ENCODE measurements at regions not wholly inside any gene's neighbourhood (a gene's known extent, or its start where the extent isn't known, plus 50 kb on each side); places are given as distances from the start of the nearest gene placed in this dataset.

DNA sequence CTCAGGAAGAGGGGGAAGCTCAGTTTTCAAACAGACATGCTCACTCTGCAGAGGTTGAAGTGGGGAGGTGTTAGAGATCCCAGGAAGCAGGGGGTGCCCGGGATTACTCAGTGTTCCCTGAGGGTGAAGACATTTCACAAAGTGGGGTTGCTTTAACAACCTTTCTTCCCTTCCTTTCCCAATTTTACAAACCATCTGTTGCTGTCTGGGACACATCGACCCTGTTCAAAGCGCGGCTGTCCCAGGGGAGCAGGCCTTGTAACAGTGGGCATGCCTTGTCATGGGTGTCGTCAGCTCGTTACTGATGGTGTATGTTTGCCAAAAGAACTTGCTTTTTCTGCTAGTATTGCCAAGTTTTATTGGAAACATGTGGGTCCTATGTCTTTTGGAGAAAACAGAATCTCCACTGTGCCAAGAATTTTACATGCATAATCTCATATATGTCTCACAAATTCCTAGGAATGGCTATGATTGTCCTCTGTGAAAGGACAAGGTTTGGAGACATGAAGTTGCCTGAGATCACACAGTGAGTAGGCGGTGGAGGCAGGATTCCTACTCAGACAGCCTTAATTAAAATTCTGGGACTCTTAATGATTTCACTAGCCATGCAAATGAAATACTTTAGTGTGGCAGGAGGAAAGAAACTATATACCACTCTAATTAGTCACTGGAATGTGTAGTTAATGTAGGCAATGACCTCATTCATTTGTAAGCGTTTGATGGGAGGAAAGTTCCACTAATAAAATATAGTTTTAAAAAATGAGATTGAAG is 198.9 kb downstream of the NXNL2 start:
- Histone ChIP-seq H3K9ac (ENCODE audit: low read length in 3 of 3) (no peak overlapping the region), H3K9me3 (ENCODE audit: control insufficient read depth in 2 of 3, insufficient read depth in 1 of 3, low read length in 3 of 3) (no peaks in the 10 kb centered on the region), H3K4me3 (ENCODE audit: low read length in 3 of 3) (no peak overlapping the region), H3K27me3 (ENCODE audit: control insufficient read depth, insufficient read depth, low read length) (no peaks in the 10 kb centered on the region), H3K4me1 (ENCODE audit: control insufficient read depth in 2 of 3, insufficient read depth in 2 of 3, low read depth in 1 of 3, low read length in 3 of 3) (peaks cover 0 to 4% (median 0%) of the 10 kb centered on the region in 3 donors), H3K36me3 (ENCODE audit: control insufficient read depth in 2 of 3, insufficient read depth in 3 of 3, low read length in 3 of 3) (no peaks in the 10 kb centered on the region), H3K27ac (ENCODE audit: low read depth in 2 of 2, low read length in 2 of 2) (no peak overlapping the region)
- TF ChIP-seq, protein P1, sequence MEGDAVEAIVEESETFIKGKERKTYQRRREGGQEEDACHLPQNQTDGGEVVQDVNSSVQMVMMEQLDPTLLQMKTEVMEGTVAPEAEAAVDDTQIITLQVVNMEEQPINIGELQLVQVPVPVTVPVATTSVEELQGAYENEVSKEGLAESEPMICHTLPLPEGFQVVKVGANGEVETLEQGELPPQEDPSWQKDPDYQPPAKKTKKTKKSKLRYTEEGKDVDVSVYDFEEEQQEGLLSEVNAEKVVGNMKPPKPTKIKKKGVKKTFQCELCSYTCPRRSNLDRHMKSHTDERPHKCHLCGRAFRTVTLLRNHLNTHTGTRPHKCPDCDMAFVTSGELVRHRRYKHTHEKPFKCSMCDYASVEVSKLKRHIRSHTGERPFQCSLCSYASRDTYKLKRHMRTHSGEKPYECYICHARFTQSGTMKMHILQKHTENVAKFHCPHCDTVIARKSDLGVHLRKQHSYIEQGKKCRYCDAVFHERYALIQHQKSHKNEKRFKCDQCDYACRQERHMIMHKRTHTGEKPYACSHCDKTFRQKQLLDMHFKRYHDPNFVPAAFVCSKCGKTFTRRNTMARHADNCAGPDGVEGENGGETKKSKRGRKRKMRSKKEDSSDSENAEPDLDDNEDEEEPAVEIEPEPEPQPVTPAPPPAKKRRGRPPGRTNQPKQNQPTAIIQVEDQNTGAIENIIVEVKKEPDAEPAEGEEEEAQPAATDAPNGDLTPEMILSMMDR (IDR thresholded peaks at IDR 0.05; ENCODE audit: borderline replicate concordance, extremely low read depth, insufficient read depth), result no peak
- intact Hi-C loops (cut with DNase I), result no loop called here
- no peak for FAIRE-seq
- DNase-seq, result peak in 1 of 5 donors; percentile 86

DNA sequence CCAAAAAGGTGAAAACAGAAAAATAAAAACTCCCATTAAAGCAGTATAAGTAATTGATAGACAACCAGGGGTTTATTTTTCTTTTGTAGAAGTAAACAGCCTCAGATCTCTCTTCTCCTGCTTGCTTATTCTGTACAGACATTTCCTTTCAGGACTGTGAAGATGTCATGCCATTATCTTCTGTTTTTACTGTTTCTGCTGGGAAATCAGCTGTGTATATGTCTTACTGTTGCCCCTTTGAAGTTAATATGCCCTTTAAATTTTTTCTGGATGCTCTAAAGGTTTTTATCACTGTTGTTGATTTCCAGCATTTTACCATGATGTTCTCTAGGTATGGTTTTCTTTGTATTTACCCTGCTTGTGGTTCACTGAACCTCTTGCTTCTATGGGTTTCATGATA is 199.5 kb downstream of the NXNL2 start:
- DNase-seq (no peak), FAIRE-seq (no peak)

GRCh38 chr9:88736136-88736637 is 201.2 kb downstream of the NXNL2 start:
- Histone ChIP-seq H3K27me3 (ENCODE audit: control insufficient read depth, insufficient read depth, low read length) (no peaks in the 10 kb centered on the region), H3K4me1 (ENCODE audit: control insufficient read depth in 2 of 3, insufficient read depth in 2 of 3, low read depth in 1 of 3, low read length in 3 of 3) (peaks cover 0 to 7% (median 0%) of the 10 kb centered on the region in 3 donors), H3K9ac (ENCODE audit: low read length in 3 of 3) (no peak overlapping the region), H3K4me3 (ENCODE audit: low read length in 3 of 3) (no peak overlapping the region), H3K9me3 (ENCODE audit: control insufficient read depth in 2 of 3, insufficient read depth in 1 of 3, low read length in 3 of 3) (no peaks in the 10 kb centered on the region), H3K27ac (ENCODE audit: low read depth in 2 of 2, low read length in 2 of 2) (no peak overlapping the region), H3K36me3 (ENCODE audit: control insufficient read depth in 2 of 3, insufficient read depth in 3 of 3, low read length in 3 of 3) (no peaks in the 10 kb centered on the region)
- TF ChIP-seq, protein P1 (IDR thresholded peaks at IDR 0.05; ENCODE audit: borderline replicate concordance, extremely low read depth, insufficient read depth), result no peak
- intact Hi-C loops (cut with DNase I), result no loop called here
- FAIRE-seq, result no peak
- peak in 1 of 5 donors; percentile 20 for DNase-seq

More for the DNA sequence above, 199.5 kb downstream of the NXNL2 start:
- Histone ChIP-seq H3K9ac (ENCODE audit: low read length in 3 of 3) (no peak overlapping the region), H3K27ac (ENCODE audit: low read depth in 2 of 2, low read length in 2 of 2) (no peak overlapping the region), H3K9me3 (ENCODE audit: control insufficient read depth in 2 of 3, insufficient read depth in 1 of 3, low read length in 3 of 3) (no peaks in the 10 kb centered on the region), H3K4me3 (ENCODE audit: low read length in 3 of 3) (no peak overlapping the region), H3K4me1 (ENCODE audit: control insufficient read depth in 2 of 3, insufficient read depth in 2 of 3, low read depth in 1 of 3, low read length in 3 of 3) (peaks cover 0 to 4% (median 0%) of the 10 kb centered on the region in 3 donors), H3K27me3 (ENCODE audit: control insufficient read depth, insufficient read depth, low read length) (no peaks in the 10 kb centered on the region), H3K36me3 (ENCODE audit: control insufficient read depth in 2 of 3, insufficient read depth in 3 of 3, low read length in 3 of 3) (no peaks in the 10 kb centered on the region)
- TF ChIP-seq, protein P1 (IDR thresholded peaks at IDR 0.05; ENCODE audit: borderline replicate concordance, extremely low read depth, insufficient read depth), result no peak
- intact Hi-C loops (cut with DNase I), result no loop called here
